ENCODE measurements at regions not wholly inside any gene's neighbourhood (a gene's known extent, or its start where the extent isn't known, plus 50 kb on each side); places are given as distances from the start of the nearest gene placed in this dataset.

- Histone ChIP-seq H3K4me3 (no peak overlapping the region), H3K27ac (no peak overlapping the region), H3K27me3 (no peaks in the 10 kb centered on the region), H3K9me3 (peaks cover 0 to 2% (median 0%) of the 10 kb centered on the region in 4 donors), H3K36me3 (no peaks in the 10 kb centered on the region), H3K4me1 (peaks cover 0 to 8% (median 0%) of the 10 kb centered on the region in 4 donors)
- no peak for DNase-seq (ENCODE audit: low spot score in 2 of 2)
- WGBS, 2 donors = 44 to 45% methylated on average over 2 of the region's 2 CpGs
- TF ChIP-seq EP300 (IDR thresholded peaks at IDR 0.05) (no peak), POLR2A (IDR thresholded peaks at IDR 0.05) (no peak)
- TF ChIP-seq, protein P1, sequence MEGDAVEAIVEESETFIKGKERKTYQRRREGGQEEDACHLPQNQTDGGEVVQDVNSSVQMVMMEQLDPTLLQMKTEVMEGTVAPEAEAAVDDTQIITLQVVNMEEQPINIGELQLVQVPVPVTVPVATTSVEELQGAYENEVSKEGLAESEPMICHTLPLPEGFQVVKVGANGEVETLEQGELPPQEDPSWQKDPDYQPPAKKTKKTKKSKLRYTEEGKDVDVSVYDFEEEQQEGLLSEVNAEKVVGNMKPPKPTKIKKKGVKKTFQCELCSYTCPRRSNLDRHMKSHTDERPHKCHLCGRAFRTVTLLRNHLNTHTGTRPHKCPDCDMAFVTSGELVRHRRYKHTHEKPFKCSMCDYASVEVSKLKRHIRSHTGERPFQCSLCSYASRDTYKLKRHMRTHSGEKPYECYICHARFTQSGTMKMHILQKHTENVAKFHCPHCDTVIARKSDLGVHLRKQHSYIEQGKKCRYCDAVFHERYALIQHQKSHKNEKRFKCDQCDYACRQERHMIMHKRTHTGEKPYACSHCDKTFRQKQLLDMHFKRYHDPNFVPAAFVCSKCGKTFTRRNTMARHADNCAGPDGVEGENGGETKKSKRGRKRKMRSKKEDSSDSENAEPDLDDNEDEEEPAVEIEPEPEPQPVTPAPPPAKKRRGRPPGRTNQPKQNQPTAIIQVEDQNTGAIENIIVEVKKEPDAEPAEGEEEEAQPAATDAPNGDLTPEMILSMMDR (IDR thresholded peaks at IDR 0.05) = no peak
Measured at GRCh38 chr13:84400706-84401105, 518.4 kb upstream of the SLITRK1 start.

GRCh38 chr13:84399320-84400085 lies 517.2 kb upstream of the SLITRK1 start:
- TF ChIP-seq EP300 (IDR thresholded peaks at IDR 0.05) (no peak), POLR2A (IDR thresholded peaks at IDR 0.05) (no peak)
- TF ChIP-seq, protein P1 (IDR thresholded peaks at IDR 0.05) = no peak
- no peaks in the 10 kb centered on the region for H3K27me3 ChIP-seq
- H3K36me3 ChIP-seq = no peaks in the 10 kb centered on the region
- WGBS, 2 donors = 47% methylated on average over 7 of the region's 7 CpGs
- peaks cover 0 to 2% (median 0%) of the 10 kb centered on the region in 4 donors for H3K9me3 ChIP-seq
- no peak overlapping the region for H3K4me3 ChIP-seq
- H3K27ac ChIP-seq = no peak overlapping the region
- DNase-seq (ENCODE audit: low spot score in 2 of 2) = no peak
- H3K4me1 ChIP-seq = peaks cover 0 to 8% (median 0%) of the 10 kb centered on the region in 4 donors

GRCh38 chr13:84393981-84394625 lies 511.8 kb upstream of the SLITRK1 start:
- WGBS, 2 donors = 83 to 90% methylated on average over 4 of the region's 4 CpGs
- Histone ChIP-seq H3K27me3 (no peaks in the 10 kb centered on the region), H3K4me3 (no peak overlapping the region), H3K27ac (no peak overlapping the region), H3K9me3 (peaks cover 0 to 9% (median 0%) of the 10 kb centered on the region in 4 donors), H3K36me3 (no peaks in the 10 kb centered on the region), H3K4me1 (no peaks in the 10 kb centered on the region)
- DNase-seq (ENCODE audit: low spot score in 2 of 2) = no peak
- TF ChIP-seq, protein P1 (IDR thresholded peaks at IDR 0.05) = no peak
- no peak for TF ChIP-seq EP300 (IDR thresholded peaks at IDR 0.05)
- no peak for TF ChIP-seq POLR2A (IDR thresholded peaks at IDR 0.05)

- Histone ChIP-seq H3K9me3 (peaks cover 0 to 18% (median 0%) of the 10 kb centered on the region in 4 donors), H3K4me1 (no peaks in the 10 kb centered on the region)
- WGBS, 2 donors = 45 to 51% methylated on average over 3 of the region's 3 CpGs
Measured at GRCh38 chr13:84380866-84381265, 498.6 kb upstream of the SLITRK1 start.

More at GRCh38 chr13:84380866-84381265, 498.6 kb upstream of the SLITRK1 start:
- H3K27ac ChIP-seq = no peak overlapping the region
- no peak for DNase-seq (ENCODE audit: low spot score in 2 of 2)
- TF ChIP-seq, protein P1 (IDR thresholded peaks at IDR 0.05) = no peak
- TF ChIP-seq POLR2A (IDR thresholded peaks at IDR 0.05) (no peak), EP300 (IDR thresholded peaks at IDR 0.05) (no peak)
- no peaks in the 10 kb centered on the region for H3K36me3 ChIP-seq
- no peaks in the 10 kb centered on the region for H3K27me3 ChIP-seq
- no peak overlapping the region for H3K4me3 ChIP-seq

All from tibial nerve (tissue), 4 donors.